ENCODE measurements at regions not wholly inside any gene's neighbourhood (a gene's known extent, or its start where the extent isn't known, plus 50 kb on each side); places are given as distances from the start of the nearest gene placed in this dataset.

- TF ChIP-seq POLR2AphosphoS5 (IDR thresholded peaks at IDR 0.05; ENCODE audit: low read depth, low read length) (no peak), POLR2A (IDR thresholded peaks at IDR 0.05; ENCODE audit: low read depth, low read length) (no peak), TAF1 (IDR thresholded peaks at IDR 0.05; ENCODE audit: borderline replicate concordance, low read depth, low read length) (no peak)
- DNase-seq (ENCODE audit: insufficient read length) (no peak), FAIRE-seq (no peak)
These were observed 500.6 kb upstream of the MCTP2 start for GRCh38 chr15:93730724-93731123.

- FAIRE-seq = no peak
- no peak for DNase-seq (ENCODE audit: insufficient read length)
- TF ChIP-seq POLR2A (IDR thresholded peaks at IDR 0.05; ENCODE audit: low read depth, low read length) = no peak
- no peak for TF ChIP-seq POLR2AphosphoS5 (IDR thresholded peaks at IDR 0.05; ENCODE audit: low read depth, low read length)
These were observed 509.2 kb upstream of the MCTP2 start for GRCh38 chr15:93722165-93722564.

GRCh38 chr15:93720607-93721006, 510.8 kb upstream of the MCTP2 start:
- no peak for DNase-seq (ENCODE audit: insufficient read length)

GRCh38 chr15:93719921-93720351, 511.4 kb upstream of the MCTP2 start:
- no peak for DNase-seq (ENCODE audit: insufficient read length)
- no peak for TF ChIP-seq TAF1 (IDR thresholded peaks at IDR 0.05; ENCODE audit: borderline replicate concordance, low read depth, low read length)
- TF ChIP-seq POLR2AphosphoS5 (IDR thresholded peaks at IDR 0.05; ENCODE audit: low read depth, low read length) = no peak
- TF ChIP-seq POLR2A (IDR thresholded peaks at IDR 0.05; ENCODE audit: low read depth, low read length) = no peak
- FAIRE-seq = no peak

More at GRCh38 chr15:93720607-93721006, 510.8 kb upstream of the MCTP2 start:
- no peak for FAIRE-seq
- TF ChIP-seq POLR2AphosphoS5 (IDR thresholded peaks at IDR 0.05; ENCODE audit: low read depth, low read length) (no peak), TAF1 (IDR thresholded peaks at IDR 0.05; ENCODE audit: borderline replicate concordance, low read depth, low read length) (no peak), POLR2A (IDR thresholded peaks at IDR 0.05; ENCODE audit: low read depth, low read length) (no peak)

GRCh38 chr15:93716615-93717231, 514.6 kb upstream of the MCTP2 start:
- no peak for DNase-seq (ENCODE audit: insufficient read length)
- FAIRE-seq = no peak

GRCh38 chr15:93709708-93710107, 521.7 kb upstream of the MCTP2 start:
- FAIRE-seq (no peak), DNase-seq (ENCODE audit: insufficient read length) (no peak)
- TF ChIP-seq POLR2A (IDR thresholded peaks at IDR 0.05; ENCODE audit: low read depth, low read length) = no peak

More at GRCh38 chr15:93716615-93717231, 514.6 kb upstream of the MCTP2 start:
- no peak for TF ChIP-seq TAF1 (IDR thresholded peaks at IDR 0.05; ENCODE audit: borderline replicate concordance, low read depth, low read length)

- no peak for FAIRE-seq
- TF ChIP-seq TAF1 (IDR thresholded peaks at IDR 0.05; ENCODE audit: borderline replicate concordance, low read depth, low read length) = no peak
- TF ChIP-seq POLR2A (IDR thresholded peaks at IDR 0.05; ENCODE audit: low read depth, low read length) = no peak
- no peak for TF ChIP-seq POLR2AphosphoS5 (IDR thresholded peaks at IDR 0.05; ENCODE audit: low read depth, low read length)
- no peak for DNase-seq (ENCODE audit: insufficient read length)
These were observed 522.5 kb upstream of the MCTP2 start for GRCh38 chr15:93708724-93709445.

DNA sequence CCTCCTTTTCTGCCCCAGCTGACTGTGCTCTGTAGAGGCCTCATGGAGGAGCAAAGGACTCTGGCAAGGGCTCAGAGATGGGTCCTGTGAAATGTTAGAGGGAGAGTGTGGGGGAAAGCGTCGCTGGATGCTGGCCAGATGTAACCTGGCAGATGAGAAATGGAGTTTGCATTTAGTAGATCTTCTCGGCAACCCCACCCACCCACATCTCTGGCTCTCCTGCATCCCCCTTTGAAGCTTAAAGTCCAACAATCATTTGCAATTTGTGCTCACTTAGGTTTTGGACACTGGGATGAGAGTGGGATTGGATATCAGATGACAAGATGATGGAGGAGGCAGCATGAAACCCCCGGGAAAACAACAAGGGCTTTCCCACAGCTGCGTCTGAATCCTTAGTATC, 523.6 kb upstream of the MCTP2 start:
- FAIRE-seq (no peak), DNase-seq (ENCODE audit: insufficient read length) (no peak)
- TF ChIP-seq POLR2AphosphoS5 (IDR thresholded peaks at IDR 0.05; ENCODE audit: low read depth, low read length) = no peak
- no peak for TF ChIP-seq TAF1 (IDR thresholded peaks at IDR 0.05; ENCODE audit: borderline replicate concordance, low read depth, low read length)
- no peak for TF ChIP-seq POLR2A (IDR thresholded peaks at IDR 0.05; ENCODE audit: low read depth, low read length)

- no peak for TF ChIP-seq POLR2AphosphoS5 (IDR thresholded peaks at IDR 0.05; ENCODE audit: low read depth, low read length)
- no peak for TF ChIP-seq TAF1 (IDR thresholded peaks at IDR 0.05; ENCODE audit: borderline replicate concordance, low read depth, low read length)
- no peak for FAIRE-seq
- no peak for DNase-seq (ENCODE audit: insufficient read length)
These were observed 524.7 kb upstream of the MCTP2 start for GRCh38 chr15:93706495-93707292.

DNA sequence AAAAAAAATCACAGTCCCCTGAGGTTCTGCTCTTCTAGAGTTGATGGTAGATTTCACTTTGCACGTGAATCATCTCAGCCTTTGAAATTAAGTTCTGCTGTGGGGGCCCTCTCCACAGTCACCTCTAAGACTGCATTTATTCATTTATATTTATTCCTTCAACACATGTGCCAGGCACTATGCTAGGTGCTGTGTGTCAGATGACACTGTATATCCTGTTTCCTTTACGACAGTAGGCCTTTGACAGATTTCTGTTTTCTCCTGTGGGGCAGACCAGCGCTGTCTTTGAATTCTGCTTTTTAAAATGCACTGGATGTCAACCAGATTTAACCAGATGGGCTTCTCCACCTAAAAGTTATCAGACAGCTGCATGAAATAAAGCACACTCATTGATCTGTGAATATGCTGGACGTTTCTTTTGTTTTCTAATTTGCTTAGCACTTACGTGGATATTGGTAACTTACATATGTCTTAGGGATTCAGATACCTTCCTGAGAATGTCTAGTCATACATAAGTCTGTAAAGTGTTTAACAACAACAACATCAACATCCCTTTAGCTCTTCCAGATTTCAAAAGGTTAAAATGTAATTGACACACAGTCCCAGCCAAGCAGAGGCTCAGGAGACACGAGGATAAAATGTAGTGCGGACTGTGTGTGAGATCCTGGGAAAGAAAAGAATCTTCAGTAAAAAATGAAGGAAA, 525.5 kb upstream of the MCTP2 start:
- TF ChIP-seq POLR2AphosphoS5 (IDR thresholded peaks at IDR 0.05; ENCODE audit: low read depth, low read length) = no peak
- no peak for TF ChIP-seq POLR2A (IDR thresholded peaks at IDR 0.05; ENCODE audit: low read depth, low read length)
- TF ChIP-seq TAF1 (IDR thresholded peaks at IDR 0.05; ENCODE audit: borderline replicate concordance, low read depth, low read length) = no peak
- FAIRE-seq (no peak), DNase-seq (ENCODE audit: insufficient read length) (no peak)

- TF ChIP-seq TAF1 (IDR thresholded peaks at IDR 0.05; ENCODE audit: borderline replicate concordance, low read depth, low read length) (no peak), POLR2AphosphoS5 (IDR thresholded peaks at IDR 0.05; ENCODE audit: low read depth, low read length) (no peak), POLR2A (IDR thresholded peaks at IDR 0.05; ENCODE audit: low read depth, low read length) (no peak)
- DNase-seq (ENCODE audit: insufficient read length) = no peak
- FAIRE-seq = no peak
These were observed 528.1 kb upstream of the MCTP2 start for GRCh38 chr15:93703092-93703739.
